HEK293T (cell line): ENCODE measurements at regions not wholly inside any gene's neighbourhood (a gene's known extent, or its start where the extent isn't known, plus 50 kb on each side); places are given as distances from the start of the nearest gene placed in this dataset.

Source experiments
- ELF4 ChIP-seq: fragments of 450-650 bp; IDR thresholded peaks from 2 replicates; pipeline ENCODE4 v1.6.1; 2017; ENCODE audit warnings: antibody characterized with exemption
- FOXM1 ChIP-seq: fragments of 450-650 bp; IDR thresholded peaks from 2 replicates; pipeline ENCODE4 v1.6.1; 2017; ENCODE audit warnings: mild to moderate bottlenecking, borderline replicate concordance
- LEF1 ChIP-seq: fragments of 450-650 bp; IDR thresholded peaks from 2 replicates; pipeline ENCODE4 v1.6.1; 2017; ENCODE audit warnings: mild to moderate bottlenecking, borderline replicate concordance
- PKNOX1 ChIP-seq: fragments of 450-650 bp; IDR thresholded peaks from 2 replicates; pipeline ENCODE4 v1.6.1; 2016
- ZNF384 ChIP-seq: fragments of 450-650 bp; IDR thresholded peaks from 2 replicates; pipeline ENCODE4 v1.6.1; 2016

- TF ChIP-seq LEF1, result no peak
- TF ChIP-seq ELF4, result no peak
- TF ChIP-seq FOXM1, result no peak
- TF ChIP-seq PKNOX1, result no peak
- no peak for TF ChIP-seq ZNF384
Measured at GRCh38 chr6:128690063-128690462, 169.7 kb upstream of the PTPRK start.
